ENCODE measurements at regions not wholly inside any gene's neighbourhood (a gene's known extent, or its start where the extent isn't known, plus 50 kb on each side); places are given as distances from the start of the nearest gene placed in this dataset.

DNA sequence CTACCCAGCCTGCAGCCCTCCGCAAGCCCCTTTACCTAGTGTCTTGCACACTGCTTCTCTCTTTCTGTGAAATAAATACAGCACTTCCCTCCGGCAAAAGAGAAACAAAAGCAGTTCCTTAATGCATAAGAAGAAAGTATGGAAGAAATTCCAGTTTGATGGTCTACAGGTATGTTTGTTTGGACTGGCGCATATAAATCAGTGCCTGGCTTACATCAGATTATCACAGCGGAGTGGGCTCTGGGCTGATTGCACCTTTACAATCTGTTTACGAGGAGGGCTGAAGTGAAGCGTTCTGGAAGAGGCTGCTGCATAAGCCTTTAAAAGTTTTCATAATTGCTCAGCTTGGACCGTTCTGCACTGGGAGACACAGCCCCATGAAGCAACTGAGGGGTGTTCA, 153.5 kb upstream of the FOXF1 start:
- Histone ChIP-seq H3K9ac (replicated peaks; ENCODE audit: extremely low read depth, insufficient read depth, low read length) (no peak overlapping the region), H3K4me1 (ENCODE audit: control insufficient read depth, extremely low read depth, insufficient read depth, low read length) (no peaks in the 10 kb centered on the region), H2AFZ (ENCODE audit: low read depth, low read length) (no peak overlapping the region), H3K9me3 (replicated peaks; ENCODE audit: control insufficient read depth, insufficient read depth, low read length) (no peaks in the 10 kb centered on the region), H3K9me1 (replicated peaks; ENCODE audit: control insufficient read depth, extremely low read depth, insufficient read depth, low read length) (no peaks in the 10 kb centered on the region), H3K4me3 (replicated peaks in 1 of 3; ENCODE audit: insufficient read depth in 1 of 3, low read depth in 1 of 3, low read length in 3 of 3) (no peak overlapping the region), H3K27ac (ENCODE audit: insufficient read depth, low read depth, low read length) (no peak overlapping the region), H3K4me2 (ENCODE audit: insufficient read depth, low read length) (no peak overlapping the region), H3K36me3 (ENCODE audit: control insufficient read depth in 2 of 2, extremely low read depth in 1 of 2, insufficient read depth in 2 of 2, low read length in 2 of 2) (no peaks in the 10 kb centered on the region), H4K20me1 (replicated peaks; ENCODE audit: control insufficient read depth, extremely low read depth, insufficient read depth, low read length) (no peaks in the 10 kb centered on the region), H3K27me3 (ENCODE audit: control insufficient read depth in 2 of 2, insufficient read depth in 2 of 2, low read length in 2 of 2) (peaks cover 24 to 30% of the 10 kb centered on the region in 2 experiments), H3K79me2 (ENCODE audit: control insufficient read depth, insufficient read depth, low read length) (no peaks in the 10 kb centered on the region)
- no TSS peak for BruUV-seq (replicated peaks)
- DNase-seq (ENCODE audit: low read depth, low spot score) (no peak), FAIRE-seq (no peak)
- POLR2A ChIA-PET = no interaction called here
- intact Hi-C loops (cut with micrococcal nuclease) = no loop called here
- dilution Hi-C loops (cut with MboI; ENCODE audit: extremely low pct_ligation_motif_present, low sequenced_read_pairs) = no loop called here
- CTCF ChIA-PET = no interaction called here
- TF ChIP-seq EZH2 (IDR thresholded peaks at IDR 0.05; ENCODE audit: borderline replicate concordance, low read depth, low read length, severe bottlenecking) = no peak
- TF ChIP-seq POLR2AphosphoS5 (IDR thresholded peaks at IDR 0.05; ENCODE audit: insufficient read depth, low read depth, low read length) = no peak
- TF ChIP-seq, protein P1, sequence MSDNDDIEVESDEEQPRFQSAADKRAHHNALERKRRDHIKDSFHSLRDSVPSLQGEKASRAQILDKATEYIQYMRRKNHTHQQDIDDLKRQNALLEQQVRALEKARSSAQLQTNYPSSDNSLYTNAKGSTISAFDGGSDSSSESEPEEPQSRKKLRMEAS (IDR thresholded peaks at IDR 0.05; ENCODE audit: insufficient read depth, insufficient read length) = no peak
- no peak for TF ChIP-seq POLR2A (IDR thresholded peaks at IDR 0.05; ENCODE audit: low read depth, low read length)
- TF ChIP-seq GATA2 (IDR thresholded peaks at IDR 0.05; ENCODE audit: insufficient read depth, insufficient read length, low read depth, low read length) = no peak
- TF ChIP-seq, protein P2, sequence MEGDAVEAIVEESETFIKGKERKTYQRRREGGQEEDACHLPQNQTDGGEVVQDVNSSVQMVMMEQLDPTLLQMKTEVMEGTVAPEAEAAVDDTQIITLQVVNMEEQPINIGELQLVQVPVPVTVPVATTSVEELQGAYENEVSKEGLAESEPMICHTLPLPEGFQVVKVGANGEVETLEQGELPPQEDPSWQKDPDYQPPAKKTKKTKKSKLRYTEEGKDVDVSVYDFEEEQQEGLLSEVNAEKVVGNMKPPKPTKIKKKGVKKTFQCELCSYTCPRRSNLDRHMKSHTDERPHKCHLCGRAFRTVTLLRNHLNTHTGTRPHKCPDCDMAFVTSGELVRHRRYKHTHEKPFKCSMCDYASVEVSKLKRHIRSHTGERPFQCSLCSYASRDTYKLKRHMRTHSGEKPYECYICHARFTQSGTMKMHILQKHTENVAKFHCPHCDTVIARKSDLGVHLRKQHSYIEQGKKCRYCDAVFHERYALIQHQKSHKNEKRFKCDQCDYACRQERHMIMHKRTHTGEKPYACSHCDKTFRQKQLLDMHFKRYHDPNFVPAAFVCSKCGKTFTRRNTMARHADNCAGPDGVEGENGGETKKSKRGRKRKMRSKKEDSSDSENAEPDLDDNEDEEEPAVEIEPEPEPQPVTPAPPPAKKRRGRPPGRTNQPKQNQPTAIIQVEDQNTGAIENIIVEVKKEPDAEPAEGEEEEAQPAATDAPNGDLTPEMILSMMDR (IDR thresholded peaks at IDR 0.05; ENCODE audit: extremely low read depth in 1 of 2, insufficient read depth in 1 of 2, low read depth in 1 of 2, low read length in 2 of 2) = no peak
- TF ChIP-seq MYC (IDR thresholded peaks at IDR 0.05; ENCODE audit: low read depth, low read length) = no peak
- no peak for TF ChIP-seq FOS (IDR thresholded peaks at IDR 0.05; ENCODE audit: borderline replicate concordance, insufficient read depth, low read length)
- TF ChIP-seq JUN (IDR thresholded peaks at IDR 0.05; ENCODE audit: borderline replicate concordance, insufficient read depth, insufficient read length, low read depth) = no peak

All from endothelial cell of umbilical vein (primary cell).